ENCODE measurements at regions not wholly inside any gene's neighbourhood (a gene's known extent, or its start where the extent isn't known, plus 50 kb on each side); places are given as distances from the start of the nearest gene placed in this dataset.

DNA sequence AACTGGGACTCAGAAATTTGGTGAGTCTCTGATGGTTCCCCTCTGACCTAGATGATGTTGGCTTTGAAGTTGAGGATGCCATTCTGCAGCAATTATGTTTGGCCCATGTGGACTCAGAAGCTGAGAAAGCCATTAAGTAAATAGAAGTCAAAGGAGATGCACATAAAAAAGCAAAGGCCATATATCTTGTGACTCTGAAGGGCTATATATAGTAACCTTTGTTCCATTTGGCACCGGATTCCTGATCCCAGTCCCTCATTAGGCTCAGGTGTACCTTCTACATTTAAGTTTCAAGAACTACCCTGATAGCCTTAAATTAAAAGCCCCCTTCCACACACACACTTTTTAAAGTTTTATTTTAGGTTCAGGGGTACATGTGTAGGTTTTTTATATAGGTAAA, 50.0 kb upstream of the PDK4 start:
- Histone ChIP-seq H3K4me1 (no peaks in the 10 kb centered on the region), H3K27me3 (no peaks in the 10 kb centered on the region), H3K36me3 (no peaks in the 10 kb centered on the region), H3K4me3 (no peak overlapping the region), H3K27ac (no peak overlapping the region), H3K9me3 (no peaks in the 10 kb centered on the region)
- TF ChIP-seq EP300 (IDR thresholded peaks at IDR 0.05), result no peak
- TF ChIP-seq, protein P1, sequence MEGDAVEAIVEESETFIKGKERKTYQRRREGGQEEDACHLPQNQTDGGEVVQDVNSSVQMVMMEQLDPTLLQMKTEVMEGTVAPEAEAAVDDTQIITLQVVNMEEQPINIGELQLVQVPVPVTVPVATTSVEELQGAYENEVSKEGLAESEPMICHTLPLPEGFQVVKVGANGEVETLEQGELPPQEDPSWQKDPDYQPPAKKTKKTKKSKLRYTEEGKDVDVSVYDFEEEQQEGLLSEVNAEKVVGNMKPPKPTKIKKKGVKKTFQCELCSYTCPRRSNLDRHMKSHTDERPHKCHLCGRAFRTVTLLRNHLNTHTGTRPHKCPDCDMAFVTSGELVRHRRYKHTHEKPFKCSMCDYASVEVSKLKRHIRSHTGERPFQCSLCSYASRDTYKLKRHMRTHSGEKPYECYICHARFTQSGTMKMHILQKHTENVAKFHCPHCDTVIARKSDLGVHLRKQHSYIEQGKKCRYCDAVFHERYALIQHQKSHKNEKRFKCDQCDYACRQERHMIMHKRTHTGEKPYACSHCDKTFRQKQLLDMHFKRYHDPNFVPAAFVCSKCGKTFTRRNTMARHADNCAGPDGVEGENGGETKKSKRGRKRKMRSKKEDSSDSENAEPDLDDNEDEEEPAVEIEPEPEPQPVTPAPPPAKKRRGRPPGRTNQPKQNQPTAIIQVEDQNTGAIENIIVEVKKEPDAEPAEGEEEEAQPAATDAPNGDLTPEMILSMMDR (IDR thresholded peaks at IDR 0.05), result no peak
- no peak for TF ChIP-seq POLR2AphosphoS5 (IDR thresholded peaks at IDR 0.05)
- TF ChIP-seq POLR2A (IDR thresholded peaks at IDR 0.05), result no peak
- intact Hi-C loops (cut with DNase I; ENCODE audit: low total_unique reads), result no loop called here
- WGBS, 5 donors, result 61 to 68% (median 63%) methylated on average over 1 of the region's 1 CpG
- no peak for DNase-seq

Measured in stomach (tissue), 8 donors.